ENCODE measurements at regions not wholly inside any gene's neighbourhood (a gene's known extent, or its start where the extent isn't known, plus 50 kb on each side); places are given as distances from the start of the nearest gene placed in this dataset.

GRCh38 chr18:38756436-38756835, 1190.8 kb upstream of the CELF4 start:
- no peak for TF ChIP-seq POLR2A (IDR thresholded peaks at IDR 0.05)
- TF ChIP-seq CTCF (IDR thresholded peaks at IDR 0.05) = no peak
- no peak for TF ChIP-seq POLR2AphosphoS5 (IDR thresholded peaks at IDR 0.05)
- no peaks in the 10 kb centered on the region for H3K36me3 ChIP-seq
- intact Hi-C loops (cut with DNase I; ENCODE audit: low total_unique reads) = no loop called here
- no peaks in the 10 kb centered on the region for H3K4me1 ChIP-seq
- H3K27me3 ChIP-seq = no peaks in the 10 kb centered on the region
- no peak overlapping the region for H3K4me3 ChIP-seq
- H3K9me3 ChIP-seq = no peaks in the 10 kb centered on the region
- no peak overlapping the region for H3K27ac ChIP-seq
- DNase-seq (ENCODE audit: low spot score in 2 of 2) = no peak

GRCh38 chr18:38752430-38752829, 1186.8 kb upstream of the CELF4 start:
- Histone ChIP-seq H3K27me3 (no peaks in the 10 kb centered on the region), H3K9me3 (no peaks in the 10 kb centered on the region), H3K36me3 (no peaks in the 10 kb centered on the region), H3K4me1 (no peaks in the 10 kb centered on the region), H3K4me3 (no peak overlapping the region), H3K27ac (no peak overlapping the region)
- intact Hi-C loops (cut with DNase I; ENCODE audit: low total_unique reads) = no loop called here
- TF ChIP-seq CTCF (IDR thresholded peaks at IDR 0.05) (no peak), POLR2A (IDR thresholded peaks at IDR 0.05) (no peak), POLR2AphosphoS5 (IDR thresholded peaks at IDR 0.05) (no peak)
- no peak for DNase-seq (ENCODE audit: low spot score in 2 of 2)

GRCh38 chr18:38751898-38752297, 1186.3 kb upstream of the CELF4 start:
- no peak overlapping the region for H3K4me3 ChIP-seq
- H3K9me3 ChIP-seq = no peaks in the 10 kb centered on the region
- TF ChIP-seq POLR2AphosphoS5 (IDR thresholded peaks at IDR 0.05) = no peak
- no peak for TF ChIP-seq CTCF (IDR thresholded peaks at IDR 0.05)
- no peak for TF ChIP-seq POLR2A (IDR thresholded peaks at IDR 0.05)
- intact Hi-C loops (cut with DNase I; ENCODE audit: low total_unique reads) = no loop called here
- no peak overlapping the region for H3K27ac ChIP-seq
- no peak for DNase-seq (ENCODE audit: low spot score in 2 of 2)
- no peaks in the 10 kb centered on the region for H3K4me1 ChIP-seq
- no peaks in the 10 kb centered on the region for H3K36me3 ChIP-seq
- H3K27me3 ChIP-seq = no peaks in the 10 kb centered on the region

- TF ChIP-seq POLR2A (IDR thresholded peaks at IDR 0.05) (no peak), CTCF (IDR thresholded peaks at IDR 0.05) (no peak), POLR2AphosphoS5 (IDR thresholded peaks at IDR 0.05) (no peak)
- H3K36me3 ChIP-seq = no peaks in the 10 kb centered on the region
- no peak overlapping the region for H3K4me3 ChIP-seq
- no peaks in the 10 kb centered on the region for H3K4me1 ChIP-seq
- DNase-seq (ENCODE audit: low spot score in 2 of 2) = no peak
- H3K27me3 ChIP-seq = no peaks in the 10 kb centered on the region
- H3K27ac ChIP-seq = no peak overlapping the region
- intact Hi-C loops (cut with DNase I; ENCODE audit: low total_unique reads) = no loop called here
- H3K9me3 ChIP-seq = no peaks in the 10 kb centered on the region
Measured at GRCh38 chr18:38751211-38751610, 1185.6 kb upstream of the CELF4 start.

GRCh38 chr18:38750751-38751150, 1185.2 kb upstream of the CELF4 start:
- Histone ChIP-seq H3K9me3 (no peaks in the 10 kb centered on the region), H3K27ac (no peak overlapping the region), H3K36me3 (no peaks in the 10 kb centered on the region), H3K4me1 (no peaks in the 10 kb centered on the region), H3K4me3 (no peak overlapping the region), H3K27me3 (no peaks in the 10 kb centered on the region)
- intact Hi-C loops (cut with DNase I; ENCODE audit: low total_unique reads) = no loop called here
- no peak for DNase-seq (ENCODE audit: low spot score in 2 of 2)
- TF ChIP-seq POLR2A (IDR thresholded peaks at IDR 0.05) (no peak), CTCF (IDR thresholded peaks at IDR 0.05) (no peak), POLR2AphosphoS5 (IDR thresholded peaks at IDR 0.05) (no peak)
